ENCODE measurements at regions not wholly inside any gene's neighbourhood (a gene's known extent, or its start where the extent isn't known, plus 50 kb on each side); places are given as distances from the start of the nearest gene placed in this dataset.
"Not testable (repeated sequence)": the region's sequence is repeated elsewhere in the genome, so short reads cannot be mapped to it uniquely, and the experiment has no call there.

DNA sequence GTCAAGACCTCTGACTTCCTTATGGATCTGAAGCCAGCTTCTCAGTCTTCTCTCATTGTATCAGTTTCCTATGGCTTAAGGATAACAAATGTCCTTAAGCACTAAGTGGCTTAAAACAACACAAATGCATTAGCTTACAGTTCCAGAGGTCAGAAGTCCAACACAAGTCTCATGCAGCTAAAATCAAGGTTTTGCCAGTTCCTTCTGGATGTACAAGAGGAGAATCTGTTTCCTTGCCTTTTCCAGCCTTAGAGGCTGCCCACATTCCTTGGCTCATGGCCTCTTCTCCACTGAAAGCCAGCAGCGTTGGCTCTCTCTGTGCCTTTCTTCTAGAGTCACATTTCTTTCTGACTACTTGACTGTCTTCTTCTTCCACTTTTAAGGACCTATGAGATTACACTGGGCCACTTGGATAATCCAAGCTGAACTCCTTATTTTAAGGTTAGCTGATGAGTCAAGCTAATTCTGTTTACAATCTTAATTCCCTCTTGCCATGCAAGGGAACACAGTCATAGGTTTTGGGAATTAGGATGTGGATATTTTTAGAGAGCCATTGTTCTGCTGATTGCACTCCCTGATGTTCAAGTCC, 179.0 kb downstream of the BCAS1 start:
- DNase-seq (ENCODE audit: low read depth, low spot score): no peak

GRCh38 chr20:53890443-53891305, 179.7 kb downstream of the BCAS1 start:
- no peak for DNase-seq (ENCODE audit: low read depth, low spot score)

- DNase-seq (ENCODE audit: low read depth, low spot score): no peak
These were observed 180.8 kb downstream of the BCAS1 start for GRCh38 chr20:53889411-53890148.

GRCh38 chr20:53888951-53889350, 181.4 kb downstream of the BCAS1 start:
- DNase-seq (ENCODE audit: low read depth, low spot score): no peak

DNA sequence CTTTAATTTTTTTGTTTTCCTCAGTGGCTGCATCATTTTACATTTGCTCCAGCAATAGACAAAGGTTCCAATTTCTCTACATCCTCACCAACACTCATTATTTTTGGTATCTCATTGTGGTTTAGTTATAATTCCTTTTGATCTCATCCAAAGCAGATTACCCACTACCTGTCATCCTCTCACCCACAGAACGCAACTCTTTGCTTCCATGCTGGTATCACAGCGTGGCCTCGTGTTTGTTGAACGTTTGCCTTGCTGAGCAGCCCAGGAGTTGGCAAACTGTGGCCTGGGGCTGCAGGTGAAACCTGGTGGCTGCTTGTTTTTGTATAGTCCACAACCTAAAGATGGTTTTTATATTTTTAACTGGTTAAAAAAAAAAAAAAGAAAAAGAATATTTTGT, 181.9 kb downstream of the BCAS1 start:
- DNase-seq (ENCODE audit: low read depth, low spot score): no peak

DNA sequence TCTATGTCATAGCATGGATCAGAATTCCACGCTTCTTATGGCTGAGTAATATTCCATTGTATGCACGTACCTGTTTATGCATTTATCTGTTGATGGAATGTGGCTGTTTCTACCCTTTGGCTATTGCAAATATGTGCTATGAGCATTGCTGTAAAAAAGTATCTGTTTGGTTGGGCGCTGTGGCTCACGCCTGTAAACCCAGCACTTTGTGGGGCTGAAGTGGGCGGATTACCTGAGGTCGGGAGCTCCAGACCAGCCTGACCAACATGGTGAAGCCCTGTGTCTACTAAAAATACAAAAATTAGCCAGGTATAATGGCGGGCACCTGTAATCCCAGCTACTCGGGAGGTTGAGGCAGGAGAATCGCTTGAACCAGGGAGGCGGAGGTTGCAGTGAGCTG, 182.4 kb downstream of the BCAS1 start:
- DNase-seq (ENCODE audit: low read depth, low spot score): no peak

GRCh38 chr20:53884859-53885541, 185.4 kb downstream of the BCAS1 start:
- no peak for DNase-seq (ENCODE audit: low read depth, low spot score)

GRCh38 chr20:53883098-53883911, 187.1 kb downstream of the BCAS1 start:
- DNase-seq (ENCODE audit: low read depth, low spot score): no peak

DNA sequence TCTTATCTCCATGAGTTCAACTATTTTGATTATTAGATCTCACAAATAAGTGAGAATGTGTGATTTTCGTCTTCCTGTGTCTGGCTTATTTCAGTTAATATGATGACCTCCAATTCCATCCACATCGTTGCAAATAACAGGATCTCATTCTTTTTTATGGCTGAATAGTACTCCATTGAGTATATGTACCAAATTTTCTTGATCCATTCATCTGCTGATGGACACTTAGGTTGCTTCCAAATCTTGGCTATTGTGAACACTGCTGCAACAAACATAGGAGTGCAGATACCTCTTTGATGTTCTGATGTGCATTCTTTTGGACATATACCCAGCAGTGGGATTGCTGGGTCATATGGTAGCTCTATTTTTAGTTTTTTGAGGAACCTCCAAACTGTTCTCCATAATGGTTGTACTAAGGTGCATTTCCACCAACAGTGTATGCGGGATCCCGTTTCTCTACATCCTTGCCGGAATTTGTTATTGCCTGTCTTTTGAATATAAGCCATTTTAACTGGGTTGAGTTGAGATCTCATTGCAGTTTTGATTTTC, 187.9 kb downstream of the BCAS1 start:
- DNase-seq (ENCODE audit: low read depth, low spot score): not testable (repeated sequence)

DNA sequence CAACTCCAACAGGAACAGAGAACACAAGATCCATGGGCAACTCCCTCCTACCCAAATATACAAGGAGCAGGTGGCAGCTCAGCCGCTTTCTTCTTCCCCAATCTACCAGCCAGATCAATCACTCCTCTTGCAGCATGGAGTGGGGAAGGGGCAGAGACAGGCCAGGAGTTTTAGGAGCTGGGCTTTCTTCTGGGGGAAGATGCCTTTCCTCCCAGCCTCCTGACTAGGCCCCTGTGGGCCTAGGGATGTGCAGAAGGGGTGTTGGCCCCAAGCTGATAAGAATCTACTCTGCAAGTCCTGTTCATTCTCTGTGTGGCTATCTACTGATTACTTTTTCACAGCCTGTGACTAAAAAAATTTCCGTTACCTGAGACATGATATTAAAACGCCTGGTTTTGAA, 189.0 kb downstream of the BCAS1 start:
- no peak for DNase-seq (ENCODE audit: low read depth, low spot score)

- DNase-seq (ENCODE audit: low read depth, low spot score): no peak
These were observed 190.2 kb downstream of the BCAS1 start for GRCh38 chr20:53880108-53880641.

GRCh38 chr20:53879048-53879684, 191.2 kb downstream of the BCAS1 start:
- no peak for DNase-seq (ENCODE audit: low read depth, low spot score)

DNA sequence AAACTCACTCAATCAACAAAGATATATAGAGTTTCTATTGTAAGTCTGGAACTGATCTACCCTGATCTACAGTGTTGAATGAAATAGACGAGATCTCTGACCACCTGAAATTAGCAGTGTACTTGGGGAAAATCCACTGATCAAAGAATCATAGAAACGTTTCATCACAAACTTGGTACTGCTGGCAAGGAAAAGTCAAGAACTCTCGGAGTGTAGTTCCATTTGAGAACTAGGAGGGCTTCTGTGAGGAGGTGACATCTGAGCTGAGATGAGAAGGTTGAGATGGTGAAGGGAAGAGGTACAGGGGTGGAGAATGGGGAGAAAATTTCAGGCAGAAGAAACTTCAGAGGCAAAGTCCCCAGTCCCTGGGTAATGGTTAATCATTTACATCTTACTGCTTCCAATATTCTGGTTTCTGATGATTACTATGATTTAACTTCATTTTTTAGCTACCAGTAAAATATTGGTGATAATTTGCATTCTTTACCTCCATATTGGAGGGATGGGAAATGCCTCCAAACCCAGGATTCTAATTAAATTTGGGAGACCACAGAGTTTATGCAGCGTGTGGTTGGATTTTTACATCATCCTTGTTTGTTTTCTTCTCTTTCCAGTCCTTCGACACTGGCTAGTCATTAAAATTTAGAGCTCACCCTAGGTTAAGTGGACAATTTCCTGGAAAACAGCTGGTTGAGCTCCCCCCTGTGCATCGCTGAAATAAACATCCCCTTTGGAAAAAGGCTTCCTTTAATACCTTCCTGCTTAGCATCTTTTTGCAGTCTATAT, 191.9 kb downstream of the BCAS1 start:
- no peak for DNase-seq (ENCODE audit: low read depth, low spot score)

DNA sequence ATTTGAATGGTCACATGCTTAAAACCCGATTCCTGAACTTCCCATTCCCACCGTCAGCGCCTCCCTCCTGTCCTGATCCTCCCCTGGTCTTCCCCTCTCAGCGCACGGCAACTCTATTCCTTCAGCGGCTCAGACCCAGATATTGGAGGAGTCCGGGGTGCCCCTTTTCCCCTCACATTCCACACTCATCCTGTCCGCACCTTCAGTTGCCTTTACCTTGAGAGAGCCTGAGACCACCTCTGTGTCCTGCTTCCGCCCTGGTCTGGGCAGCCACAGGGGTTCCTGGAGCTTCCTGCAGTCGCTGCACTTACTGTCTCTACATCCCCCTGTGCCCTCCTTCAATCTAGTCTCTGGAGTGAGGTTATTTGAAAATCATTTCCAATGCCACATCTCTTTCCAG, 193.4 kb downstream of the BCAS1 start:
- no peak for DNase-seq (ENCODE audit: low read depth, low spot score)

DNA sequence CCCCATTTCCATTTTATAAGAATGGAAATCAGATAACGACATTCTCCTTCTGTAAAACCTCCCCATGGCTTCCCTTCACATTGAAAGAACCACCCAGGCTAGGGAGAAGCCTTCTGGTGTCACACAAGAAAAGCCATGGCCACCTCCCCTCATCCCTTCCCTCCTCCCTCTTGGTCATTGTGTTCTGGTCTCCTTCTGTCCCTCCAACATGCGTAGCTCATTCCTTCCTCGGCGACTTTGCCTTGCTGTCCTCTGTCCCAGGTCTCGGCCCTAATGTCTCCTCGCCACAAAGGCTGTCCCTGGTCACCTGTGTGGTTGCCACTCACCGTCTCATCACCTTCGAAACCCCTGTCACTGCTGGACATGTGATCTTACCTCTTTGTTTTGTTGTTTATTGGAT, 193.9 kb downstream of the BCAS1 start:
- no peak for DNase-seq (ENCODE audit: low read depth, low spot score)

- no peak for DNase-seq (ENCODE audit: low read depth, low spot score)
These were observed 194.9 kb downstream of the BCAS1 start for GRCh38 chr20:53875452-53875851.

GRCh38 chr20:53874706-53875105, 195.7 kb downstream of the BCAS1 start:
- DNase-seq (ENCODE audit: low read depth, low spot score): no peak

DNA sequence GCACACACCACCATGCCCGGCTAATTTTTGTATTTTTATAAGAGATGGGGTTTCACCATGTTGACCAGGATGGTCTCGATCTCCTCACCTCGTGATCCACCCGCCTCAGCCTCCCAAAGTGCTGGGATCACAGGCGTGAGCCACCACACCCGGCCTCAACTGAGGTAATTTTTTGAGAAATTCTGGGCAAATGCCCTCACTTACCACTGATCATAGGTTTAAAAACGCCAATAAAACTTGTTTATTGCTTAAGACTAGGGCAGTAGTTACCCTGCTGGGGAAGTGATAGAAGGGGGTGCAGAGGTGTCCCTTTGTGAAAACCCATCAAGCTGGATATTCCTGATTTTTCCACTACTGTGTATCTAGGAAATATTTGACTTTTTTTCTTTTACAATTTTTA, 196.3 kb downstream of the BCAS1 start:
- no peak for DNase-seq (ENCODE audit: low read depth, low spot score)

- no peak for DNase-seq (ENCODE audit: low read depth, low spot score)
These were observed 197.2 kb downstream of the BCAS1 start for GRCh38 chr20:53873230-53873604.

Measured in brain pericyte (primary cell).